NCI-H82 treated with DMSO at 0.1 percent for 48 hours (cell line): ENCODE measurements at regions not wholly inside any gene's neighbourhood (a gene's known extent, or its start where the extent isn't known, plus 50 kb on each side); places are given as distances from the start of the nearest gene placed in this dataset.
"Not testable (repeated sequence)": the region's sequence is repeated elsewhere in the genome, so short reads cannot be mapped to it uniquely, and the experiment has no call there.

Experiments
- DNase-seq: peaks from one replicate; lab custom pipeline; 2025; ENCODE audit not compliant: unreplicated experiment; lab: John Stamatoyannopoulos, UW

GRCh38 chr1:190667914-190668313, 190.2 kb upstream of the BRINP3 start:
- DNase-seq: no peak

- DNase-seq: no peak
These were observed 201.4 kb upstream of the BRINP3 start for GRCh38 chr1:190679044-190679443.

GRCh38 chr1:190679454-190679853, 201.8 kb upstream of the BRINP3 start:
- no peak for DNase-seq

- no peak for DNase-seq
These were observed 202.3 kb upstream of the BRINP3 start for GRCh38 chr1:190679983-190680382.

GRCh38 chr1:190685676-190686075, 208.0 kb upstream of the BRINP3 start:
- no peak for DNase-seq

GRCh38 chr1:190688096-190688495, 210.4 kb upstream of the BRINP3 start:
- DNase-seq: no peak

- DNase-seq: not testable (repeated sequence)
These were observed 220.8 kb upstream of the BRINP3 start for GRCh38 chr1:190698488-190698887.

- DNase-seq: no peak
These were observed 221.5 kb upstream of the BRINP3 start for GRCh38 chr1:190699165-190699564.

- DNase-seq: no peak
These were observed 230.9 kb upstream of the BRINP3 start for GRCh38 chr1:190708418-190709057.

GRCh38 chr1:190711069-190711468, 233.4 kb upstream of the BRINP3 start:
- no peak for DNase-seq

- DNase-seq: no peak
These were observed 239.4 kb upstream of the BRINP3 start for GRCh38 chr1:190717055-190717454.

- no peak for DNase-seq
These were observed 259.4 kb upstream of the BRINP3 start for GRCh38 chr1:190736971-190737590.

- no peak for DNase-seq
These were observed 260.7 kb upstream of the BRINP3 start for GRCh38 chr1:190738317-190738716.

- no peak for DNase-seq
These were observed 262.3 kb upstream of the BRINP3 start for GRCh38 chr1:190739926-190740325.

- no peak for DNase-seq
These were observed 270.0 kb upstream of the BRINP3 start for GRCh38 chr1:190747704-190748103.

- no peak for DNase-seq
These were observed 274.5 kb upstream of the BRINP3 start for GRCh38 chr1:190752131-190752530.

- DNase-seq: no peak
These were observed 277.0 kb upstream of the BRINP3 start for GRCh38 chr1:190754666-190755065.

GRCh38 chr1:190759807-190760206, 282.1 kb upstream of the BRINP3 start:
- no peak for DNase-seq

GRCh38 chr1:190762325-190762724, 284.7 kb upstream of the BRINP3 start:
- DNase-seq: no peak

- DNase-seq: no peak
These were observed 315.2 kb upstream of the BRINP3 start for GRCh38 chr1:190792873-190793272.

GRCh38 chr1:190807629-190808028, 330.0 kb upstream of the BRINP3 start:
- no peak for DNase-seq

GRCh38 chr1:190808035-190808434, 330.4 kb upstream of the BRINP3 start:
- DNase-seq: no peak

- no peak for DNase-seq
These were observed 331.6 kb upstream of the BRINP3 start for GRCh38 chr1:190809312-190809711.
